ENCODE measurements at regions not wholly inside any gene's neighbourhood (a gene's known extent, or its start where the extent isn't known, plus 50 kb on each side); places are given as distances from the start of the nearest gene placed in this dataset.

GRCh38 chr14:85420707-85421106, 109.2 kb upstream of the FLRT2 start:
- Mint-ChIP-seq H3K27ac (no peak overlapping the region), H3K4me1 (peaks cover 0 to 5% of the 10 kb centered on the region in 2 donors), H3K4me3 (no peak overlapping the region), H3K36me3 (no peaks in the 10 kb centered on the region), H3K27me3 (ENCODE audit: low read depth in 2 of 2) (no peaks in the 10 kb centered on the region), H3K9me3 (no peaks in the 10 kb centered on the region)
- ATAC-seq (no peak), DNase-seq (no peak)
- WGBS (ENCODE audit: insufficient coverage): 92% methylated on average over 4 of the region's 5 CpGs
- no peaks in the 10 kb centered on the region for H3K36me3 ChIP-seq (ENCODE audit: control insufficient read depth, insufficient read depth, low read length)
- intact Hi-C loops (cut with micrococcal nuclease): no loop called here
- no peaks in the 10 kb centered on the region for H3K4me1 ChIP-seq (ENCODE audit: control insufficient read depth, insufficient read depth, low read length)
- H3K27ac ChIP-seq (ENCODE audit: low read length): no peak overlapping the region
- H3K4me3 ChIP-seq (ENCODE audit: low read length): no peak overlapping the region
- no peaks in the 10 kb centered on the region for H3K27me3 ChIP-seq (ENCODE audit: control insufficient read depth, insufficient read depth, low read length)
- no peak for TF ChIP-seq CTCF (IDR thresholded peaks at IDR 0.05)
- H3K9me3 ChIP-seq (ENCODE audit: control insufficient read depth, insufficient read depth, low read length): no peaks in the 10 kb centered on the region

- TF ChIP-seq CTCF (IDR thresholded peaks at IDR 0.05): no peak
- Mint-ChIP-seq H3K9me3 (no peaks in the 10 kb centered on the region), H3K27me3 (ENCODE audit: low read depth in 2 of 2) (no peaks in the 10 kb centered on the region), H3K4me3 (no peak overlapping the region), H3K27ac (no peak overlapping the region), H3K36me3 (no peaks in the 10 kb centered on the region), H3K4me1 (peaks cover 1 to 6% of the 10 kb centered on the region in 2 donors)
- no peak overlapping the region for H3K4me3 ChIP-seq (ENCODE audit: low read length)
- no peaks in the 10 kb centered on the region for H3K36me3 ChIP-seq (ENCODE audit: control insufficient read depth, insufficient read depth, low read length)
- H3K27ac ChIP-seq (ENCODE audit: low read length): no peak overlapping the region
- ATAC-seq (no peak), DNase-seq (no peak)
- 91% methylated on average over 2 of the region's 3 CpGs for whole genome bisulfite sequencing (ENCODE audit: insufficient coverage)
- intact Hi-C loops (cut with micrococcal nuclease): no loop called here
- no peaks in the 10 kb centered on the region for H3K9me3 ChIP-seq (ENCODE audit: control insufficient read depth, insufficient read depth, low read length)
- no peaks in the 10 kb centered on the region for H3K4me1 ChIP-seq (ENCODE audit: control insufficient read depth, insufficient read depth, low read length)
- H3K27me3 ChIP-seq (ENCODE audit: control insufficient read depth, insufficient read depth, low read length): no peaks in the 10 kb centered on the region
These were observed 108.6 kb upstream of the FLRT2 start for GRCh38 chr14:85421186-85421877.

GRCh38 chr14:85423889-85424288, 106.1 kb upstream of the FLRT2 start:
- no peak overlapping the region for H3K4me3 Mint-ChIP-seq
- H3K4me1 Mint-ChIP-seq: peaks cover 4 to 6% of the 10 kb centered on the region in 2 donors
- Histone ChIP-seq H3K4me1 (ENCODE audit: control insufficient read depth, insufficient read depth, low read length) (no peaks in the 10 kb centered on the region), H3K36me3 (ENCODE audit: control insufficient read depth, insufficient read depth, low read length) (no peaks in the 10 kb centered on the region), H3K27me3 (ENCODE audit: control insufficient read depth, insufficient read depth, low read length) (no peaks in the 10 kb centered on the region), H3K9me3 (ENCODE audit: control insufficient read depth, insufficient read depth, low read length) (no peaks in the 10 kb centered on the region), H3K4me3 (ENCODE audit: low read length) (no peak overlapping the region), H3K27ac (ENCODE audit: low read length) (no peak overlapping the region)
- intact Hi-C loops (cut with micrococcal nuclease): no loop called here
- no peaks in the 10 kb centered on the region for H3K36me3 Mint-ChIP-seq
- H3K9me3 Mint-ChIP-seq: no peaks in the 10 kb centered on the region
- no peak for TF ChIP-seq CTCF (IDR thresholded peaks at IDR 0.05)
- H3K27me3 Mint-ChIP-seq (ENCODE audit: low read depth in 2 of 2): no peaks in the 10 kb centered on the region
- 100% methylated on average over 1 of the region's 3 CpGs for WGBS (ENCODE audit: insufficient coverage)
- H3K27ac Mint-ChIP-seq: no peak overlapping the region
- ATAC-seq (no peak), DNase-seq (no peak)

GRCh38 chr14:85425507-85425906, 104.4 kb upstream of the FLRT2 start:
- Histone ChIP-seq H3K27me3 (ENCODE audit: control insufficient read depth, insufficient read depth, low read length) (no peaks in the 10 kb centered on the region), H3K4me3 (ENCODE audit: low read length) (no peak overlapping the region), H3K27ac (ENCODE audit: low read length) (no peak overlapping the region), H3K9me3 (ENCODE audit: control insufficient read depth, insufficient read depth, low read length) (no peaks in the 10 kb centered on the region), H3K4me1 (ENCODE audit: control insufficient read depth, insufficient read depth, low read length) (no peaks in the 10 kb centered on the region), H3K36me3 (ENCODE audit: control insufficient read depth, insufficient read depth, low read length) (no peaks in the 10 kb centered on the region)
- Mint-ChIP-seq H3K36me3 (no peaks in the 10 kb centered on the region), H3K27ac (no peak overlapping the region), H3K4me3 (no peak overlapping the region), H3K27me3 (ENCODE audit: low read depth in 2 of 2) (no peaks in the 10 kb centered on the region), H3K9me3 (no peaks in the 10 kb centered on the region), H3K4me1 (peaks cover 4 to 6% of the 10 kb centered on the region in 2 donors)
- intact Hi-C loops (cut with micrococcal nuclease): no loop called here
- DNase-seq: no peak
- ATAC-seq: no peak
- no peak for TF ChIP-seq CTCF (IDR thresholded peaks at IDR 0.05)
- WGBS (ENCODE audit: insufficient coverage): 96% methylated on average over 3 of the region's 3 CpGs

All from natural killer cell (primary cell).